ENCODE measurements at regions not wholly inside any gene's neighbourhood (a gene's known extent, or its start where the extent isn't known, plus 50 kb on each side); places are given as distances from the start of the nearest gene placed in this dataset.

DNA sequence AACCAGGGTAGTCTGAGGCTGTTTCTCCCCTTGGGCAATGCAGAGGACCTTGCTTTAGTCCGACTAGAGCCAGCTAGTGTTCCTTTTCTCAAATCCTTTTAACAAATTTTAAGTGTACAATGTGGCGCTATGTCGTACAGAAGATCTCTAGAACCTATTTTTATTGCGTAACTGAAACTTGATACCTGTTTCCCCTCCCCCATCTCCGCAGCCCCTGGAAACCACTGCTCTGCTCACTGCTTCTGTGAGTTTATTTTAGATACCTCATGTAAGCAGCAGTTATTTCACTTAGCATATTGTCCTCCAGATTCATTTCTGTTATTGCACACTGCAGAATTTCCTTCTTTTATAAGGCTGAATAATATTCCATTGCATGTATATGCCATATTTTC lies 1092.3 kb downstream of the AACS start:
- TF ChIP-seq POLR2AphosphoS5 (IDR thresholded peaks at IDR 0.05; ENCODE audit: low read depth) (no peak), EZH2 (IDR thresholded peaks at IDR 0.05; ENCODE audit: low read depth, unreplicated experiment) (no peak)
- TF ChIP-seq, protein P1, sequence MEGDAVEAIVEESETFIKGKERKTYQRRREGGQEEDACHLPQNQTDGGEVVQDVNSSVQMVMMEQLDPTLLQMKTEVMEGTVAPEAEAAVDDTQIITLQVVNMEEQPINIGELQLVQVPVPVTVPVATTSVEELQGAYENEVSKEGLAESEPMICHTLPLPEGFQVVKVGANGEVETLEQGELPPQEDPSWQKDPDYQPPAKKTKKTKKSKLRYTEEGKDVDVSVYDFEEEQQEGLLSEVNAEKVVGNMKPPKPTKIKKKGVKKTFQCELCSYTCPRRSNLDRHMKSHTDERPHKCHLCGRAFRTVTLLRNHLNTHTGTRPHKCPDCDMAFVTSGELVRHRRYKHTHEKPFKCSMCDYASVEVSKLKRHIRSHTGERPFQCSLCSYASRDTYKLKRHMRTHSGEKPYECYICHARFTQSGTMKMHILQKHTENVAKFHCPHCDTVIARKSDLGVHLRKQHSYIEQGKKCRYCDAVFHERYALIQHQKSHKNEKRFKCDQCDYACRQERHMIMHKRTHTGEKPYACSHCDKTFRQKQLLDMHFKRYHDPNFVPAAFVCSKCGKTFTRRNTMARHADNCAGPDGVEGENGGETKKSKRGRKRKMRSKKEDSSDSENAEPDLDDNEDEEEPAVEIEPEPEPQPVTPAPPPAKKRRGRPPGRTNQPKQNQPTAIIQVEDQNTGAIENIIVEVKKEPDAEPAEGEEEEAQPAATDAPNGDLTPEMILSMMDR (conservative IDR thresholded peaks at IDR 0.05; ENCODE audit: low read depth in 2 of 2): no peak
- TF ChIP-seq, protein P2, sequence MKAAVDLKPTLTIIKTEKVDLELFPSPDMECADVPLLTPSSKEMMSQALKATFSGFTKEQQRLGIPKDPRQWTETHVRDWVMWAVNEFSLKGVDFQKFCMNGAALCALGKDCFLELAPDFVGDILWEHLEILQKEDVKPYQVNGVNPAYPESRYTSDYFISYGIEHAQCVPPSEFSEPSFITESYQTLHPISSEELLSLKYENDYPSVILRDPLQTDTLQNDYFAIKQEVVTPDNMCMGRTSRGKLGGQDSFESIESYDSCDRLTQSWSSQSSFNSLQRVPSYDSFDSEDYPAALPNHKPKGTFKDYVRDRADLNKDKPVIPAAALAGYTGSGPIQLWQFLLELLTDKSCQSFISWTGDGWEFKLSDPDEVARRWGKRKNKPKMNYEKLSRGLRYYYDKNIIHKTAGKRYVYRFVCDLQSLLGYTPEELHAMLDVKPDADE (IDR thresholded peaks at IDR 0.05): no peak
- TF ChIP-seq, protein P3, sequence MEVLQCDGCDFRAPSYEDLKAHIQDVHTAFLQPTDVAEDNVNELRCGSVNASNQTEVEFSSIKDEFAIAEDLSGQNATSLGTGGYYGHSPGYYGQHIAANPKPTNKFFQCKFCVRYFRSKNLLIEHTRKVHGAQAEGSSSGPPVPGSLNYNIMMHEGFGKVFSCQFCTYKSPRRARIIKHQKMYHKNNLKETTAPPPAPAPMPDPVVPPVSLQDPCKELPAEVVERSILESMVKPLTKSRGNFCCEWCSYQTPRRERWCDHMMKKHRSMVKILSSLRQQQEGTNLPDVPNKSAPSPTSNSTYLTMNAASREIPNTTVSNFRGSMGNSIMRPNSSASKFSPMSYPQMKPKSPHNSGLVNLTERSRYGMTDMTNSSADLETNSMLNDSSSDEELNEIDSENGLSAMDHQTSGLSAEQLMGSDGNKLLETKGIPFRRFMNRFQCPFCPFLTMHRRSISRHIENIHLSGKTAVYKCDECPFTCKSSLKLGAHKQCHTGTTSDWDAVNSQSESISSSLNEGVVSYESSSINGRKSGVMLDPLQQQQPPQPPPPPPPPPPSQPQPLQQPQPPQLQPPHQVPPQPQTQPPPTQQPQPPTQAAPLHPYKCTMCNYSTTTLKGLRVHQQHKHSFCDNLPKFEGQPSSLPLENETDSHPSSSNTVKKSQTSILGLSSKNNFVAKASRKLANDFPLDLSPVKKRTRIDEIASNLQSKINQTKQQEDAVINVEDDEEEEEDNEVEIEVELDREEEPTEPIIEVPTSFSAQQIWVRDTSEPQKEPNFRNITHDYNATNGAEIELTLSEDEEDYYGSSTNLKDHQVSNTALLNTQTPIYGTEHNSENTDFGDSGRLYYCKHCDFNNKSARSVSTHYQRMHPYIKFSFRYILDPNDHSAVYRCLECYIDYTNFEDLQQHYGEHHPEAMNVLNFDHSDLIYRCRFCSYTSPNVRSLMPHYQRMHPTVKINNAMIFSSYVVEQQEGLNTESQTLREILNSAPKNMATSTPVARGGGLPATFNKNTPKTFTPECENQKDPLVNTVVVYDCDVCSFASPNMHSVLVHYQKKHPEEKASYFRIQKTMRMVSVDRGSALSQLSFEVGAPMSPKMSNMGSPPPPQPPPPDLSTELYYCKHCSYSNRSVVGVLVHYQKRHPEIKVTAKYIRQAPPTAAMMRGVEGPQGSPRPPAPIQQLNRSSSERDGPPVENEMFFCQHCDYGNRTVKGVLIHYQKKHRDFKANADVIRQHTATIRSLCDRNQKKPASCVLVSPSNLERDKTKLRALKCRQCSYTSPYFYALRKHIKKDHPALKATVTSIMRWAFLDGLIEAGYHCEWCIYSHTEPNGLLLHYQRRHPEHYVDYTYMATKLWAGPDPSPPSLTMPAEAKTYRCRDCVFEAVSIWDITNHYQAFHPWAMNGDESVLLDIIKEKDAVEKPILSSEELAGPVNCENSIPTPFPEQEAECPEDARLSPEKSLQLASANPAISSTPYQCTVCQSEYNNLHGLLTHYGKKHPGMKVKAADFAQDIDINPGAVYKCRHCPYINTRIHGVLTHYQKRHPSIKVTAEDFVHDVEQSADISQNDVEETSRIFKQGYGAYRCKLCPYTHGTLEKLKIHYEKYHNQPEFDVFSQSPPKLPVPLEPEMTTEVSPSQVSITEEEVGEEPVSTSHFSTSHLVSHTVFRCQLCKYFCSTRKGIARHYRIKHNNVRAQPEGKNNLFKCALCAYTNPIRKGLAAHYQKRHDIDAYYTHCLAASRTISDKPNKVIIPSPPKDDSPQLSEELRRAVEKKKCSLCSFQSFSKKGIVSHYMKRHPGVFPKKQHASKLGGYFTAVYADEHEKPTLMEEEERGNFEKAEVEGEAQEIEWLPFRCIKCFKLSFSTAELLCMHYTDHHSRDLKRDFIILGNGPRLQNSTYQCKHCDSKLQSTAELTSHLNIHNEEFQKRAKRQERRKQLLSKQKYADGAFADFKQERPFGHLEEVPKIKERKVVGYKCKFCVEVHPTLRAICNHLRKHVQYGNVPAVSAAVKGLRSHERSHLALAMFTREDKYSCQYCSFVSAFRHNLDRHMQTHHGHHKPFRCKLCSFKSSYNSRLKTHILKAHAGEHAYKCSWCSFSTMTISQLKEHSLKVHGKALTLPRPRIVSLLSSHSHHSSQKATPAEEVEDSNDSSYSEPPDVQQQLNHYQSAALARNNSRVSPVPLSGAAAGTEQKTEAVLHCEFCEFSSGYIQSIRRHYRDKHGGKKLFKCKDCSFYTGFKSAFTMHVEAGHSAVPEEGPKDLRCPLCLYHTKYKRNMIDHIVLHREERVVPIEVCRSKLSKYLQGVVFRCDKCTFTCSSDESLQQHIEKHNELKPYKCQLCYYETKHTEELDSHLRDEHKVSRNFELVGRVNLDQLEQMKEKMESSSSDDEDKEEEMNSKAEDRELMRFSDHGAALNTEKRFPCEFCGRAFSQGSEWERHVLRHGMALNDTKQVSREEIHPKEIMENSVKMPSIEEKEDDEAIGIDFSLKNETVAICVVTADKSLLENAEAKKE (CRISPR knock-in tag; IDR thresholded peaks at IDR 0.05): no peak
- TF ChIP-seq, protein P4, sequence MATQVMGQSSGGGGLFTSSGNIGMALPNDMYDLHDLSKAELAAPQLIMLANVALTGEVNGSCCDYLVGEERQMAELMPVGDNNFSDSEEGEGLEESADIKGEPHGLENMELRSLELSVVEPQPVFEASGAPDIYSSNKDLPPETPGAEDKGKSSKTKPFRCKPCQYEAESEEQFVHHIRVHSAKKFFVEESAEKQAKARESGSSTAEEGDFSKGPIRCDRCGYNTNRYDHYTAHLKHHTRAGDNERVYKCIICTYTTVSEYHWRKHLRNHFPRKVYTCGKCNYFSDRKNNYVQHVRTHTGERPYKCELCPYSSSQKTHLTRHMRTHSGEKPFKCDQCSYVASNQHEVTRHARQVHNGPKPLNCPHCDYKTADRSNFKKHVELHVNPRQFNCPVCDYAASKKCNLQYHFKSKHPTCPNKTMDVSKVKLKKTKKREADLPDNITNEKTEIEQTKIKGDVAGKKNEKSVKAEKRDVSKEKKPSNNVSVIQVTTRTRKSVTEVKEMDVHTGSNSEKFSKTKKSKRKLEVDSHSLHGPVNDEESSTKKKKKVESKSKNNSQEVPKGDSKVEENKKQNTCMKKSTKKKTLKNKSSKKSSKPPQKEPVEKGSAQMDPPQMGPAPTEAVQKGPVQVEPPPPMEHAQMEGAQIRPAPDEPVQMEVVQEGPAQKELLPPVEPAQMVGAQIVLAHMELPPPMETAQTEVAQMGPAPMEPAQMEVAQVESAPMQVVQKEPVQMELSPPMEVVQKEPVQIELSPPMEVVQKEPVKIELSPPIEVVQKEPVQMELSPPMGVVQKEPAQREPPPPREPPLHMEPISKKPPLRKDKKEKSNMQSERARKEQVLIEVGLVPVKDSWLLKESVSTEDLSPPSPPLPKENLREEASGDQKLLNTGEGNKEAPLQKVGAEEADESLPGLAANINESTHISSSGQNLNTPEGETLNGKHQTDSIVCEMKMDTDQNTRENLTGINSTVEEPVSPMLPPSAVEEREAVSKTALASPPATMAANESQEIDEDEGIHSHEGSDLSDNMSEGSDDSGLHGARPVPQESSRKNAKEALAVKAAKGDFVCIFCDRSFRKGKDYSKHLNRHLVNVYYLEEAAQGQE (IDR thresholded peaks at IDR 0.05; ENCODE audit: unreplicated experiment): no peak
